ENCODE measurements at regions not wholly inside any gene's neighbourhood (a gene's known extent, or its start where the extent isn't known, plus 50 kb on each side); places are given as distances from the start of the nearest gene placed in this dataset.

DNA sequence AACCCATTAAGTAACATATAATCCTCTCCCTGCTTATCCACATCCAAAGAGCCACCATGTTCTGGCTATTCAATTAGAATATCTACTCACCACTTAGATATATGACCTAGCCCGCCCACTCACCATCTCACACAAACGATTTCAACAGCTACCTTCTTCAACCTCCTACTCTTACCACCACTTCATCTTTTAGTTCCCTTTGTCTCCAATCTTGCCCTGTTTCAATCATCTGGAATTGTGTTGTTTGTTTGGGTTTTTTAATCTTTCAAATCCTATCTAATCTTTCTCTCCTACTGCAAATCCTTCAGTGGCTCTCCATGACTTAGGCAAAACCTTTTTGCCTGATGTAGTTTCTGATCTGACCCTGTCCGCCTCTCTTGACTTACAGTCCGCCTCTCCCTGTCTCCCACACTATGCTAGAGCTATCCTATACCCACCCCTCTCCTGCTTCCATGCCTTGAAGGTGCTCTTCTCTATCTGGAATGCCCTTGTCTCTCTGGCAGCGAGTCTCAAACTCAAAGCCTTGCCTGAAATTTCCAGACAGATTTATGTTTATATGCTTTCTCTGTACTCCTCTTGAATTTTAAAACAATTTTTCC is 161.0 kb upstream of the CRY1 start:
- no peak overlapping the region for H2BK5ac ChIP-seq (ENCODE audit: low read depth, low read length)
- DNase-seq (ENCODE audit: low read depth in 1 of 2, low spot score in 2 of 2) (no peak), FAIRE-seq (no peak)
- no peaks in the 10 kb centered on the region for H3K27me3 ChIP-seq (replicated peaks in 1 of 4; ENCODE audit: control insufficient read depth in 3 of 4, extremely low read depth in 1 of 4, insufficient read depth in 3 of 4, low read length in 3 of 4)
- no peak overlapping the region for H3K4me3 ChIP-seq (ENCODE audit: extremely low read depth in 1 of 4, insufficient read depth in 2 of 4, low read depth in 3 of 4, low read length in 4 of 4)
- no peaks in the 10 kb centered on the region for H3K23me2 ChIP-seq (ENCODE audit: low read depth, low read length)
- no peaks in the 10 kb centered on the region for H3K79me1 ChIP-seq (ENCODE audit: low read depth, low read length)
- peak overlapping the region; percentile 75 for H3K23ac ChIP-seq (ENCODE audit: insufficient read length)
- no peak overlapping the region for H3K18ac ChIP-seq (ENCODE audit: extremely low read depth, low read length)
- H3K56ac ChIP-seq (replicated peaks; ENCODE audit: insufficient read length, low read depth, low read length) = no peak overlapping the region
- no peak overlapping the region for H3K14ac ChIP-seq (ENCODE audit: insufficient read length)
- no peak overlapping the region for H4K91ac ChIP-seq (replicated peaks; ENCODE audit: insufficient read length, low read length)
- H4K5ac ChIP-seq (ENCODE audit: insufficient read length, low read depth, low read length) = no peak overlapping the region
- H3K79me2 ChIP-seq (ENCODE audit: control insufficient read depth in 1 of 2, insufficient read depth in 2 of 2, low read length in 2 of 2) = no peaks in the 10 kb centered on the region
- H3K9ac ChIP-seq (replicated peaks in 1 of 4; ENCODE audit: extremely low read depth in 1 of 4, low read depth in 3 of 4, low read length in 3 of 4) = no peak overlapping the region
- no peaks in the 10 kb centered on the region; a peak in 1 of 4 replicates for H3K9me3 ChIP-seq (ENCODE audit: insufficient read depth in 2 of 2, low read depth in 1 of 2, low read length in 1 of 2)
- no peaks in the 10 kb centered on the region for H3K36me3 ChIP-seq (ENCODE audit: control insufficient read depth in 2 of 4, insufficient read depth in 4 of 4, low read length in 3 of 4)
- no peak overlapping the region for H2AK5ac ChIP-seq (ENCODE audit: low read depth, low read length)
- no peak overlapping the region for H4K8ac ChIP-seq (ENCODE audit: extremely low read depth, insufficient read depth, low read length)
- no peak overlapping the region for H2BK15ac ChIP-seq (ENCODE audit: low read length)
- ChIA-PET CTCF (ENCODE audit: partially characterized antibody) (interaction anchor here (1.1 to 1.9 kb wide), 4 partner anchors 12 to 122 kb away, joined by 3 to 6 read pairs (median 4); no protein-coding TSS in a partner anchor), POLR2A (ENCODE audit: partially characterized antibody) (no interaction called here)
- 92% methylated on average over 5 of the region's 5 CpGs; no CpG with 5 or more reads in 1 of the 2 experiments for WGBS, 2 experiments (ENCODE audit: extremely low coverage in 1 of 2, insufficient coverage in 1 of 2, insufficient read length in 1 of 2, insufficient replicate concordance in 2 of 2, low coverage in 1 of 2, low lambda C conversion rate in 2 of 2, missing lambda C conversion rate in 1 of 2)
- no peak overlapping the region for H2BK12ac ChIP-seq (ENCODE audit: low read depth, low read length)
- no peak overlapping the region for H2BK120ac ChIP-seq (replicated peaks; ENCODE audit: low read depth, low read length)
- no peak overlapping the region for H3K4me2 ChIP-seq (ENCODE audit: insufficient read depth in 1 of 2, low read depth in 2 of 2, low read length in 2 of 2)
- H2BK20ac ChIP-seq (ENCODE audit: low read length) = no peak overlapping the region
- H3K4me1 ChIP-seq (replicated peaks in 1 of 4; ENCODE audit: control insufficient read depth in 3 of 4, insufficient read depth in 4 of 4, low read length in 3 of 4) = no peaks in the 10 kb centered on the region
- no peak overlapping the region for H2AFZ ChIP-seq (ENCODE audit: low read length)
- no peak overlapping the region for H3K27ac ChIP-seq (ENCODE audit: low read depth, low read length)
- no peaks in the 10 kb centered on the region for H4K20me1 ChIP-seq (replicated peaks in 1 of 2; ENCODE audit: control insufficient read depth in 1 of 2, insufficient read depth in 2 of 2, low read length in 2 of 2)
- H3K4ac ChIP-seq (replicated peaks; ENCODE audit: insufficient read length, low read depth, low read length) = no peak overlapping the region
- TF ChIP-seq KDM5A (IDR thresholded peaks at IDR 0.05; ENCODE audit: low read length) (no peak), YY1 (IDR thresholded peaks at IDR 0.05; ENCODE audit: low read depth, low read length) (no peak), EZH2 (IDR thresholded peaks at IDR 0.05; ENCODE audit: low read depth, low read length, severe bottlenecking) (no peak), TEAD4 (IDR thresholded peaks at IDR 0.05; ENCODE audit: low read depth, low read length) (no peak), POLR2AphosphoS5 (IDR thresholded peaks at IDR 0.05; ENCODE audit: low read depth, low read length) (no peak), HDAC6 (IDR thresholded peaks at IDR 0.05; ENCODE audit: low read depth, low read length) (no peak), BACH1 (IDR thresholded peaks at IDR 0.05; ENCODE audit: low read length) (no peak), CHD1 (IDR thresholded peaks at IDR 0.05; ENCODE audit: low read depth, low read length) (no peak), CBX8 (IDR thresholded peaks at IDR 0.05; ENCODE audit: borderline replicate concordance, low read depth, low read length) (no peak), CEBPB (IDR thresholded peaks at IDR 0.05; ENCODE audit: low read depth, low read length) (no peak), ATF3 (IDR thresholded peaks at IDR 0.05; ENCODE audit: insufficient read depth, low read depth, low read length) (no peak), SUZ12 (IDR thresholded peaks at IDR 0.05; ENCODE audit: low read length) (no peak)
- TF ChIP-seq, protein P1, sequence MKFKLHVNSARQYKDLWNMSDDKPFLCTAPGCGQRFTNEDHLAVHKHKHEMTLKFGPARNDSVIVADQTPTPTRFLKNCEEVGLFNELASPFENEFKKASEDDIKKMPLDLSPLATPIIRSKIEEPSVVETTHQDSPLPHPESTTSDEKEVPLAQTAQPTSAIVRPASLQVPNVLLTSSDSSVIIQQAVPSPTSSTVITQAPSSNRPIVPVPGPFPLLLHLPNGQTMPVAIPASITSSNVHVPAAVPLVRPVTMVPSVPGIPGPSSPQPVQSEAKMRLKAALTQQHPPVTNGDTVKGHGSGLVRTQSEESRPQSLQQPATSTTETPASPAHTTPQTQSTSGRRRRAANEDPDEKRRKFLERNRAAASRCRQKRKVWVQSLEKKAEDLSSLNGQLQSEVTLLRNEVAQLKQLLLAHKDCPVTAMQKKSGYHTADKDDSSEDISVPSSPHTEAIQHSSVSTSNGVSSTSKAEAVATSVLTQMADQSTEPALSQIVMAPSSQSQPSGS (IDR thresholded peaks at IDR 0.05; ENCODE audit: low read length) = no peak

Measured in H1 (cell line).